H9 (cell line): ENCODE measurements at regions not wholly inside any gene's neighbourhood (a gene's known extent, or its start where the extent isn't known, plus 50 kb on each side); places are given as distances from the start of the nearest gene placed in this dataset.

ENCODE experiments used
- DNase-seq: peaks from one replicate; pipeline ENCODE4 v3.0.0-alpha.2; 2017
- H2AFZ ChIP-seq: one replicate; pipeline ENCODE4 v1.6.1; 2013; ENCODE audit warnings: mild to moderate bottlenecking, low read length, control low read depth, moderate library complexity
- H2AK5ac ChIP-seq: 2 replicates; pipeline ENCODE4 v1.6.1; 2013; ENCODE audit warnings: low read length, control low read depth, mixed read lengths; ENCODE audit not compliant: insufficient read length
- H2BK120ac ChIP-seq: one replicate; pipeline ENCODE4 v1.6.1; 2013; ENCODE audit warnings: low read depth, mild to moderate bottlenecking, low read length, control low read depth, inconsistent platforms; ENCODE audit not compliant: poor library complexity, severe bottlenecking
- H2BK12ac ChIP-seq: 2 replicates; pipeline ENCODE4 v1.6.1; 2013; ENCODE audit warnings: low read length, control low read depth, mixed read lengths, low read depth; ENCODE audit not compliant: insufficient read length
- H2BK15ac ChIP-seq: 2 replicates; pipeline ENCODE4 v1.6.1; 2013; ENCODE audit warnings: low read depth, low read length, control low read depth
- H2BK20ac ChIP-seq: one replicate; pipeline ENCODE4 v1.6.1; 2013; ENCODE audit warnings: low read depth, mild to moderate bottlenecking, low read length, control low read depth, inconsistent platforms; ENCODE audit not compliant: poor library complexity, severe bottlenecking
- H2BK5ac ChIP-seq: 2 replicates; pipeline ENCODE4 v1.6.1; 2013; ENCODE audit warnings: low read length, control low read depth, mixed read lengths; ENCODE audit not compliant: insufficient read length
- H3K14ac ChIP-seq: 2 replicates; pipeline ENCODE4 v1.6.1; 2013; ENCODE audit warnings: low read length, control low read depth; ENCODE audit not compliant: insufficient read depth
- H3K18ac ChIP-seq: 2 replicates; pipeline ENCODE4 v1.6.1; 2013; ENCODE audit warnings: low read depth, mild to moderate bottlenecking, mixed read lengths, low read length, control low read depth; ENCODE audit not compliant: insufficient read length
- H3K23ac ChIP-seq: 2 replicates; pipeline ENCODE4 v1.6.1; 2013; ENCODE audit warnings: low read length, control low read depth, mixed read lengths, low read depth; ENCODE audit not compliant: insufficient read length
- H3K23me2 ChIP-seq: 2 replicates; pipeline ENCODE4 v1.6.1; 2013; ENCODE audit warnings: low read depth, mild to moderate bottlenecking, mixed read lengths, low read length, control low read depth; ENCODE audit not compliant: insufficient read length, poor library complexity, severe bottlenecking
- H3K27ac ChIP-seq: 2 replicates; pipeline ENCODE4 v1.5.1; 2013; ENCODE audit warnings: low read length, control low read depth, mixed read lengths, low read depth; ENCODE audit not compliant: insufficient read length
- H3K27me3 ChIP-seq: 2 replicates; pipeline ENCODE4 v1.6.1; 2013; ENCODE audit warnings: low read length, control low read depth, inconsistent platforms; ENCODE audit not compliant: insufficient read depth
- H3K4ac ChIP-seq: 2 replicates; pipeline ENCODE4 v1.6.1; 2013; ENCODE audit warnings: low read depth, mild to moderate bottlenecking, control low read depth, inconsistent platforms, low read length, moderate library complexity
- H3K4me1 ChIP-seq: 2 replicates; pipeline ENCODE4 v1.6.1; 2013; ENCODE audit warnings: low read length, control low read depth, inconsistent platforms; ENCODE audit not compliant: insufficient read depth
- H3K4me2 ChIP-seq: 2 replicates; pipeline ENCODE4 v1.6.1; 2013; ENCODE audit warnings: low read length, control low read depth, mixed read lengths; ENCODE audit not compliant: insufficient read length, insufficient read depth
- H3K56ac ChIP-seq: 2 replicates; pipeline ENCODE4 v1.6.1; 2013; ENCODE audit warnings: low read depth, mild to moderate bottlenecking, mixed read lengths, low read length, control low read depth; ENCODE audit not compliant: insufficient read length
- H3K79me1 ChIP-seq: 2 replicates; pipeline ENCODE4 v1.6.1; 2013; ENCODE audit warnings: low read depth, mild to moderate bottlenecking, moderate library complexity, low read length, control low read depth, inconsistent platforms; ENCODE audit not compliant: insufficient read depth, poor library complexity, severe bottlenecking
- H3K79me2 ChIP-seq: 2 replicates; pipeline ENCODE4 v1.6.1; 2013; ENCODE audit warnings: low read length, control low read depth, inconsistent platforms; ENCODE audit not compliant: insufficient read depth
- H3K9ac ChIP-seq: 2 replicates; pipeline ENCODE4 v1.6.1; 2013; ENCODE audit warnings: low read length, control low read depth, mixed read lengths; ENCODE audit not compliant: insufficient read length; ENCODE audit errors: extremely low read depth
- H3K9me3 ChIP-seq: one replicate; pipeline ENCODE4 v1.6.1; 2013; ENCODE audit warnings: low read depth, low read length, inconsistent platforms; ENCODE audit not compliant: control insufficient read depth
- H3T11ph ChIP-seq: one replicate; pipeline ENCODE4 v1.6.1; 2013; ENCODE audit warnings: mild to moderate bottlenecking, low read length, control low read depth, inconsistent platforms
- H4K20me1 ChIP-seq: one replicate; pipeline ENCODE4 v1.6.1; 2013; ENCODE audit not compliant: control insufficient read depth, insufficient read length, insufficient read depth
- H4K5ac ChIP-seq: 2 replicates; pipeline ENCODE4 v1.6.1; 2013; ENCODE audit warnings: low read depth, mild to moderate bottlenecking, mixed read lengths, low read length, control low read depth; ENCODE audit not compliant: insufficient read length
- H4K8ac ChIP-seq: replicated peaks from 2 replicates; pipeline ENCODE4 v1.6.1; 2013; ENCODE audit warnings: low read length, control low read depth, mixed read lengths, low read depth; ENCODE audit not compliant: insufficient read length
- H4K91ac ChIP-seq: 2 replicates; pipeline ENCODE4 v1.6.1; 2013; ENCODE audit warnings: low read depth, mild to moderate bottlenecking, moderate library complexity, mixed read lengths, low read length, control low read depth; ENCODE audit not compliant: insufficient read length
- H3K27ac Mint-ChIP-seq, 3 experiments: 2 replicates in 2 of 3; 3 replicates in 1 of 3; pipeline ENCODE4 v1.8.0; 2020 to 2021; ENCODE audit warnings: mixed read lengths in 3 of 3, mild to moderate bottlenecking in 1 of 3, moderate library complexity in 1 of 3
- H3K27me3 Mint-ChIP-seq: 2 replicates; pipeline ENCODE4 v1.8.0; 2021; ENCODE audit warnings: low read depth, mild to moderate bottlenecking, moderate library complexity, mixed read lengths
- H3K36me3 Mint-ChIP-seq, 3 experiments: 2 replicates in 2 of 3; 3 replicates in 1 of 3; pipeline ENCODE4 v1.8.0; 2020 to 2021; ENCODE audit warnings: low read depth in 3 of 3, mixed read lengths in 3 of 3; ENCODE audit not compliant: insufficient read depth in 1 of 3
- H3K4me1 Mint-ChIP-seq, 2 experiments: 2 replicates each; pipeline ENCODE4 v1.8.0; 2020; ENCODE audit warnings: mixed read lengths in 2 of 2
- H3K4me3 Mint-ChIP-seq, 2 experiments: 2 replicates in 1 of 2; 3 replicates in 1 of 2; pipeline ENCODE4 v1.8.0; 2020 to 2021; ENCODE audit warnings: mild to moderate bottlenecking in 2 of 2, mixed read lengths in 2 of 2, moderate library complexity in 1 of 2
- H3K9me3 Mint-ChIP-seq, 2 experiments: 2 replicates in 1 of 2; 3 replicates in 1 of 2; pipeline ENCODE4 v1.8.0; 2020; ENCODE audit warnings: mild to moderate bottlenecking in 2 of 2, mixed read lengths in 2 of 2, moderate library complexity in 1 of 2
- CTCF ChIP-seq: fragments of 200-600 bp; sonication (generic); conservative IDR thresholded peaks from 3 replicates; pipeline ENCODE4 v1.8.0; 2021; ENCODE audit warnings: antibody characterized with exemption, mild to moderate bottlenecking
- WGBS: extraction: QIAGEN DNeasy Blood & Tissue Kit; methylation state at CpG from one replicate; pipeline ENCODE4 v1.1.7; 2013; ENCODE audit warnings: missing lambda C conversion rate, low lambda C conversion rate, mixed read lengths; ENCODE audit not compliant: insufficient read length; ENCODE audit errors: extremely low coverage; 5-methylcytosine and 5-hydroxymethylcytosine counted together

GRCh38 chr6:166045860-166046200 lies 121.8 kb downstream of the TBXT start:
- Histone ChIP-seq H3T11ph (no peak overlapping the region), H2BK20ac (no peak overlapping the region), H3K9me3 (no peaks in the 10 kb centered on the region), H3K79me2 (no peaks in the 10 kb centered on the region), H4K5ac (no peak overlapping the region), H2BK120ac (no peak overlapping the region), H2BK12ac (no peak overlapping the region), H2AK5ac (no peak overlapping the region), H2BK5ac (no peak overlapping the region), H3K14ac (no peak overlapping the region), H3K79me1 (no peaks in the 10 kb centered on the region), H3K4me1 (peaks cover 5% of the 10 kb centered on the region; the same call in 1 of the 2 replicates), H4K8ac (no peak overlapping the region), H3K27me3 (no peaks in the 10 kb centered on the region), H2BK15ac (no peak overlapping the region), H3K4me2 (no peak overlapping the region), H3K56ac (no peak overlapping the region), H3K4ac (no peak overlapping the region), H3K27ac (no peak overlapping the region), H4K91ac (no peak overlapping the region), H3K18ac (no peak overlapping the region), H3K23ac (no peak overlapping the region), H2AFZ (no peak overlapping the region), H3K9ac (no peak overlapping the region), H3K23me2 (no peaks in the 10 kb centered on the region), H4K20me1 (no peaks in the 10 kb centered on the region)
- no CpG with 5 or more reads among the region's 1 CpG for WGBS
- TF ChIP-seq CTCF = no peak
- Mint-ChIP-seq H3K27ac (no peak overlapping the region), H3K36me3 (peaks cover 0 to 2% (median 2%) of the 10 kb centered on the region in 3 experiments; a peak in 4 of 7 replicates), H3K4me3 (no peak overlapping the region), H3K4me1 (peaks cover 11 to 13% of the 10 kb centered on the region in 2 experiments), H3K27me3 (peaks cover 2% of the 10 kb centered on the region; the same call in 1 of the 2 replicates), H3K9me3 (peaks cover 6 to 12% of the 10 kb centered on the region in 2 experiments; a peak in 4 of 5 replicates)
- no peak for DNase-seq
